Pons (tissue), 1 donor: ENCODE measurements at regions not wholly inside any gene's neighbourhood (a gene's known extent, or its start where the extent isn't known, plus 50 kb on each side); places are given as distances from the start of the nearest gene placed in this dataset.
"Not testable (repeated sequence)": the region's sequence is repeated elsewhere in the genome, so short reads cannot be mapped to it uniquely, and the experiment has no call there.

ENCODE experiments used
- DNase-seq: peaks from one replicate; pipeline ENCODE4 v3.0.0-alpha.2; 2016; ENCODE audit warnings: low spot score

- DNase-seq: no peak
Measured at GRCh38 chr13:33411312-33411711, 125.8 kb upstream of the STARD13 start.

- no peak for DNase-seq
Measured at GRCh38 chr13:33415822-33416221, 130.3 kb upstream of the STARD13 start.

DNA sequence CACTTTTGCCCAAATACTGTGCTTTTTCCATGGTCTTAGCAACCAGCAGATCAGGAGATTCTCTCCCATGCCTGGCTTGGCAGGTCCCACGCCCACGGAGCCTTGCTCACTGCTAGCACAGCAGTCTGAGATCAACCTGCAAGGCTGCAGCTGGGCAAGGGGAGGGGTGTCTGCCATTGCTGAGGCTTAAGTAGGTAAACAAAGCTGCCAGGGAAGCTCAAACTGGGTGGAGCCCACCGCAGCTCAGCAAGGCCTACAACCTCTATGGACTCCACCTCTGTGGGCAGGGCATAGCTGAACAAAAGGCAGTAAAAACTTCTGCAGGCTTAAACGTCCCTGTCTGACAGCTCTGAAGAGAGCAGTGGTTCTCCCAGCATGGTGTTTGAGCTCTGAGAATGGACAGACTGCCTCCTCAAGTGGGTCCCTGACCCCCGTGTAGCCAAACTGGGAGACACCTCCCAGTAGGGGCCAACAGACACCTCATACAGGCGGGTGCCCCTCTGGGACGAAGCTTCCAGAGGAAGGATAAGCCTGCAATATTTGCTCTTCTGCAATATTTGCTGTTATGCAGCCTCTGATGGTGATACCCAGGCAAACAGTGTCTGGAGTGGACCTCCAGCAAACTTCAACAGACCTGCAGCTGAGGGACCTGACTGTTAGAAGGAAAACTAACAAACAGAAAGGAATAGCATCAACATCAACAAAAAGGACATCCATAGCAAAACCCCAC, 132.8 kb upstream of the STARD13 start:
- DNase-seq: not testable (repeated sequence)

DNA sequence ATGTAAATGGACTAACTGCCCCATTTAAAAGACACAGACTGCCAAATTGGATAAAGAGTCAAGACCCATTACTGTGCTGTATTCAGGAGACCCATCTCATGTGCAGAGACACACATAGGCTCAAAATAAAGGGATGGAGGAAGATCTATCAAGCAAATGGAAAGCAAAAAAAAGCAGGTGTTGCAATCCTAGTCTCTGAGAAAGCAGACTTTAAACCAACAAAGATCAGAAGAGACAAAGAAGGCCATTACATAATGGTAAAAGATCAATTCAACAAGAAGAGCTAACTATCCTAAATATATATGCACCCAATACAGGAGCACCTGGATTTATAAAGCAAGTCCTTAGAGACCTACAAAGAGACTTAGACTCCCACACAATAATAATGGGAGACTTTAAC, 134.6 kb upstream of the STARD13 start:
- not testable (repeated sequence) for DNase-seq

- no peak for DNase-seq
Measured at GRCh38 chr13:33426131-33426530, 140.6 kb upstream of the STARD13 start.

- DNase-seq: no peak
Measured at GRCh38 chr13:33433316-33433715, 147.8 kb upstream of the STARD13 start.

- no peak for DNase-seq
Measured at GRCh38 chr13:33434676-33435075, 149.1 kb upstream of the STARD13 start.

- no peak for DNase-seq
Measured at GRCh38 chr13:33435207-33435606, 149.7 kb upstream of the STARD13 start.

DNA sequence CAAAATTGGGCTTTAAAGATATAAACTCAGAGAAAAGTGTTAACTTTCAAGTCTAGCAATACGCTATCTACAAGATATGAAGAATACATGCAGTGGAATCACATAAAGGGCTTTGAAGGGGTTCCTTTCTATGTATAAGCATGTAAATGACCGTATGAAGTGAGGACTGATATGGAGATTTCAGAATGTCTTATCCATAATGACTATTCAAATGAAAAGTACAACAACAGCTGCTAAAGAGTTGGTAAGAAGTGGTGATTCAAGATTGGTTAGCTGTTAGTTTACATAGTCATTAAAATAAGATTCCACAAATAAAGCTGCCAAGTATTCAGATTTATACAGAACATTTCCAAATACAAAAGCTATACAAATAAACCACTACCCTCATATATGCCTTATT, 153.4 kb upstream of the STARD13 start:
- no peak for DNase-seq

DNA sequence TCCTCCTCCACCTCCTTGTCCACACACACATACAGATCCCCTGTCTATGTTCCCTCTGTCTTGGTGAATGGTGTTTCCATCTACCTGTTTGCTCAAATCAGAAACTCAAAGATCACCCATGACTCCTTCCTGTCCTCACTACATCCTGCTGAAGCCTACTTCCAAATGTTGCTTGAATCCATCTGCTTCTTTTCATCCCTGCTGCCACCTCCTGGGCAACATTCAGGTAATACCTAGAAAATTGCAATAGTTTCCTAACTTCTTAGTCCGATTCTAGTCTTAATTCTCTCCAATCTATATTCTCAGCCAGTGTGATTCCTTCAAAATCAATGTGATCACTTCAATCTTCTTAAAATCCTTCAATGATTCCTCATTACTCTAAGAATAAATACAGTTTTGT, 155.5 kb upstream of the STARD13 start:
- no peak for DNase-seq

DNA sequence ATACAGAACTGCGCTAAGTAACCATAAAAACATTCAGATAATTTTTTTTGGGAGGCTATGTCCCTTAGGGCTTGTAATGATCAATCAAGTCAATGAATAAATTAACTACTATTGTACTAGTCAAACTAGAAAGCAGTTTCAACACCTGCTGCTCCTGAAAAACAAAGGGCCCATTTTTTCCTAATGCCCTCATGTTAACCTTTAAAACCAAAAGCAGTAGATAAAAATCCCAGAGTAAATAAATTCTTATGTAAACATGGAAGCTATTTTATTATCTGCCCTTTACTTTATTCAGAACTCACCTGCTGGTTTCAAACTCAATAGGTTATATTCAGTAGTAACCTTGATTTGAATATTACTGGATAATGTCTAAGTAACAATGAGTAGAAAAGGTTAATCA, 159.5 kb upstream of the STARD13 start:
- DNase-seq: no peak

DNA sequence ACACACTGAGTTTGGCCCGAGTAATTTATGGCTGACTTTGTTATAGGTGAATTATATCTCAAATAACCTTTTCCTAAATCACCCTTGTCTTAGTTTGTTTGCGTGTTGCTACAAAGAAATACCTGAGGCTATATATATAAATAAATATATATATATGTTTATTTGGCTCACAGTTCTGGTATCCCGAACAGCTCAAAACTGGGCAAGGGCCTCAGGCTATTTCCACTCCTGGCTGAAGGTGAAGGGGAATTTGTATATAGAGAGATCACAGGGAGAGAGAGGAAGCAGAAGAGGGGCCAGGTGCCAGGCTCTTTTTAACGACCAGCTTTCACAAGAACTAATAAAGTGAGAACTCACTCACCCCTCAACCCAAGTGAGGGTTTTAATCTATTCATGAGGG, 159.9 kb upstream of the STARD13 start:
- DNase-seq: no peak

- DNase-seq: peak; percentile 58
Measured at GRCh38 chr13:33446821-33447725, 161.5 kb upstream of the STARD13 start.

DNA sequence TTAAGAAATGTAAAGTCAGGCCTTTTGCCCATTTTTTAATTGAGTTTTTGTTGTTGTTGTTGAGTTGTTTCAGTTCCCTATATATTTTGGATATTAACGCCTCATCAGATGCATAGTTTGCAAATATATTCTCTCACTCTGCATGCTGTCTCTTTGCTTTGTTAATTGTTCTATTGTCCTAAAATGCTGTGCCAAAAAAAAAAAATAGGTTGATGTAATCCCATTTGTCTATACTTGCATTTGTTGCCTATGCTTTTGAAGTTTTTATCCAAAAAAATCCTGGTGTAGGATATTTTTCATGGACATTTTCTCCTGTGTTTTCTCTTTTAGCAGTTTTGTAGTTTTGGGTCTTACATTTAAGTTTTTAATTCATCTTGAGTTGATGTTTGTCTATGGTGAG, 163.3 kb upstream of the STARD13 start:
- DNase-seq: peak; percentile 34

DNA sequence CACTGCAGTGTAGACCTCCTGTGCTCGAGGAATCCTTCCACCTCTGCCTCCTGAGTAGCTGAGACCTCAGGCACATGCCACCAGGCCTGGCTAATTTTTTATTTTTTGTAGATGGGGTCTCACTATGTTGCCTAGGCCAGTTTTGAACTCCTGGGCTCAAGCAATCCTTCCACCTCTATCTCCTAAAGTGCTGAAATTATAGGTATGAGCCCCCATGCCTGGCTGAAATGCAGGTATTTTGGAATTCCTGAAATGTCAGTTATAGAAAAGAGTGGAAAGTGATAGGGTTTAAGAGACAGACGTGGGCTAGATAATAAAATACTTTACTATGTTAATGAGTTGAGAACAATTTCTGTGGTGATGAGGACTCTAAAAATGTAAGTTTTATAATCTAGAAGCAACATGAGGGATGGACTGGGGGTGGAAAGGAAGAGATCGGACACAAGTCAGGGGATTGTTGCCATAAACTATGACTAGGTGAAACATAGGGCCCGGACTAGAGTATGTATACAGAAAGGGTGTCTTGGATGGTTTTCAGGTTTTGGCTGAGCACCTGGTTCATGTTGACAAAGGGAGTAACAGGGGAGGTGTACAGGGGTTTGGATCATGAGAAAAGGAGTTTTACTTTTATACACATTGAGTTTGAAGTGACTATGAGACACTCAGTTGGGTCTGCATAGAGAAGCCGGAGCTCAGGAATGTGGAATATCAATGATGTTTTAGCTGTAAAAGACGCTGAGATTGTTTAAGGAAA, 165.6 kb upstream of the STARD13 start:
- no peak for DNase-seq

DNA sequence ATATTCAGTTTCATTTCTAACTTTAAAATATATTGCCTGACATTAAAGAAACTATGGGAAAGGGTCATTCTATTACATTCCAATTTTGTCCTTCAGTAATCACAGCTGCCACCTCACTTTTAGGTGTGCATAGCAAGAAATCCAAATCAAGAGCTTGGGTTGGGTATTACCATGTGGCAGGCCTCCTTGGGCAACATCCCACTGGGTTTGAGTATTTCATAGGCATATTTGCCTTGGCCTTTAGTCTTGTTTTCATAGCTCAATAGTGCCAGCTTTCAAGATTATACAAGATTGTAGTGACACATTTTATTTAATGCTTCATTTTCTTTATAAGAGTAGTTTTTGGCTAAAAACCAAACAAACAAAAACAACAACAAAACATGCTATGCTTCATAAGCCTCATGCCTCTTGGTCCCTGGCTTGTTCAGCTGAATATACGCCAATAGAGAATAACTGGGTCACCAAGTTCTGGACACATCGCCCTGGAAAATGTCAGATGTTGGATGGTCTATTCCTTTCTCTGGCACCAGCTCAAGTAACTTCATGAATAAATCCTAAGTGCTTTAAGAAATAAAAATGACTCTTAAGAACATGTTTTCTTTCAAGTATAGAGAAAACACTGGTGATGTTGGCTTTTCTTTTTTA, 167.4 kb upstream of the STARD13 start:
- peak; percentile 69 for DNase-seq

- DNase-seq: no peak
Measured at GRCh38 chr13:33453936-33454335, 168.4 kb upstream of the STARD13 start.

GRCh38 chr13:33454844-33455705, 169.5 kb upstream of the STARD13 start:
- no peak for DNase-seq

DNA sequence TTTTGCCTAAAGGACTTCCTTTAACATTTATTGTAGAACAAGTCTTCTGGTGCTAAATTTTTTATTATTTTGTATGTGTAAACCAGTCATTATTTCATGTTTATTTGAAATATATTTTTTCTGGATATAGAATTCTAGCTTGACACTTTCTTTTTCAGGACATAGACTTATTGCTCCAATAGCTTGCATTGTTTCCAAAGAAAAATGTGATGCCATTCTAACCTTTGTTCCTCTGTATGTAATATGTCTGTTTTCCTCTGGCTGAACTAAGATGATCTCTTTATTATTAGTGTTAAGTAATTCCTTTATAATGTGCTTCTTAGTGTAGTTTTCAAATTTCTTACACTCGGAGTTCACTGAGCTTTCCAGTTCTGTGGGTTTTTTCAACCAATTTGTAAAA, 174.1 kb upstream of the STARD13 start:
- no peak for DNase-seq

- DNase-seq: no peak
Measured at GRCh38 chr13:33462109-33462508, 176.6 kb upstream of the STARD13 start.

GRCh38 chr13:33464345-33464744, 178.8 kb upstream of the STARD13 start:
- no peak for DNase-seq
